ENCODE measurements at regions not wholly inside any gene's neighbourhood (a gene's known extent, or its start where the extent isn't known, plus 50 kb on each side); places are given as distances from the start of the nearest gene placed in this dataset.

- TF ChIP-seq EZH2 (IDR thresholded peaks at IDR 0.05; ENCODE audit: insufficient read depth, poor library complexity, severe bottlenecking) (no peak), EZH2phosphoT487 (IDR thresholded peaks at IDR 0.05; ENCODE audit: insufficient read depth, low read depth) (no peak)
Measured at GRCh38 chr3:186487037-186487436, 57.1 kb downstream of the CRYGS start.

All from GM23248 (cell line).